ENCODE measurements at regions not wholly inside any gene's neighbourhood (a gene's known extent, or its start where the extent isn't known, plus 50 kb on each side); places are given as distances from the start of the nearest gene placed in this dataset.
A peak's percentile ranks its signal among the peaks of the same experiment; 100 is the strongest.

DNA sequence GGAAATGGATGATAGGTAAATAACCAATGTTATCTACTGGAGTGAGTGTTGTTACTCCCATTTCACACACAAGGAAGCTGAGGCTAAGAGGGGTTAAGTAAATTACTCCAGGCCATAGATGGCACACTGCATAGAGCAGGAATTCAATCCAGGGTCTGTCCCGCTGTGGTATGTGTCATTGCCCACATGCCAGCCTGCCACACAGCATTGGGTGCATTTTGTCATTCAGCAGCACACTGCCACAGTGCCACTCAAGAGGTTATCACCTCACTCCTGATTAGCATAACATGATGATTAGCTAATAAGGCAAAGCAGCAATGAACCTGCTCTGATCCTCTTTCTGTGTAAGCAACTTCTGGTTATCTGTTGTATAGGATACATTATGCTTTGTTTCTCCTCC is 157.4 kb upstream of the CTNNB1 start:
- DNase-seq (ENCODE audit: low read depth): no peak

DNA sequence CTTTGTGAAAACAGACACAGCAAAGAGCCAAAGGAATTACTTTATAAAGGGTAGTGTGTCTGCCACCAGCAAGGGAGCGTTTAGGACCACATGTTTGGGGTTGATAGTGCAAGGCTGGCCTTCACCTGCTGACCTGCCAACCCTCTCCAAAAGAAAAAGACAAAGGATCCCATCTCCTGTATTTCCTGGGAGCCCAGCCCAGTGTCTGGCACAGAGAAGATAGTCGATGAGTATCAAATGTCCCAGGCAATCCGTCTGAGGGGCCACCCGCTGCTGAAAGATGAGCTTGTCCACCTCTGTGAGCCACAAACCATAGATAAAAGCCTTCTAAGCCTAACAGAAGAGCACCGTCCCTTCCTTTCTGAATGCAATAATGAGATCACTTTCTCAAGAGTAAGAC is 154.8 kb upstream of the CTNNB1 start:
- DNase-seq (ENCODE audit: low read depth): no peak

DNA sequence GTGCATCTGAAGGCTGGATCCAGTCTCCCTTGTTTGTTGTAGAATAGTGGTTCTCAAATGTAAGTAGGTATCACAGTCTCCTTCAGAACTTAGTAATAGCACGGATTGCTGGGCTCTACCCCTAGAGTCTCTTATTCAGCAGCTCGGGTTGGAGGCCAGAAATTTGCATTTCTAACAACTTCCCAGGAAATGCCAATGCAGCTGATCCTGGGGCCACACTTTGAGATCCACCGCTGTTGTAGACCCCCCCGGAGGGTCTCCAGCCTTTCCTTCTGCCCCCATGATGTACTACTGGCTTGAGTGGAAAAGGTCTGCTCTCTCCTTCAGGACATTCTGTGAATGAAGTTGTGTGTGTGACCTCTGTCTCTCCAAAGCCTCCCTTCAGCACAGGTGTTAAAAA is 153.8 kb upstream of the CTNNB1 start:
- no peak for DNase-seq (ENCODE audit: low read depth)

DNA sequence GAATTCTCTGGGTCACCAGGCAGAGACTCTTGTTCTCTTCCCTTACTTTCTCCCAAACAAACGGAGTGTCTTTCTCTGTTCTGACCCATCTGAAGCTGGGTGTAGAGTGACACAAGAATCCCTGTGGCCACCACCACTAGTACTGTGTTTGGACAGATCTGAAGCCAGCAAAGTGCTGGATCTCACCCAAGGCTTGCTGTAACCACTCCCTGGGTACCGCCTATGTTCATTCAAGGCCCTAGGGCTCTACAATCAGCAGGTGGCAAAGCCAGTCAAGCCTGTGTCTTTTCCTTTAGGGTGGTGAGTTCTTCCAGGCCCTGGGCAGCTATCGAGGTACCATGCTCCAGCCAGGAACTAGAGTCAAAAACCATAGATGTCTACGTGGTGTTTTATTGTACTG is 149.2 kb upstream of the CTNNB1 start:
- no peak for DNase-seq (ENCODE audit: low read depth)

DNA sequence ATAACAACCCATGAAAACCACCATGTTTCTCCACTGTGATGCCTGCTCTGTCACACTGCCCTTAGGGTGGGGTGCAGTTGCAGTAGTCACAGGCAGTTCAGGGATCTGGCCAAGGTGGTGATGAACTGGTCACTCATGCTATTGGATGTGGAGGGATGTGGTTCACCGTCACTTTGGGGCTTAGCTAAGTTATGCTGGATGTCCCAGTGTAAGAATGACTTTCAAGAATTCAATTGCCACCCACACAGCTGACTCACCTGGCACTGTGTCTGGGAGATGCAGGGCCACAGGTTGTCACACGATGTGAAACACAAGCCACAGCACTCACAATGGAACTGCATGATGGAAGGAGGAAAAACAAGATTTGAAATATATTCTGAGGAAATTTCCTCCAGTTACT is 146.1 kb upstream of the CTNNB1 start:
- DNase-seq (ENCODE audit: low read depth): no peak

DNA sequence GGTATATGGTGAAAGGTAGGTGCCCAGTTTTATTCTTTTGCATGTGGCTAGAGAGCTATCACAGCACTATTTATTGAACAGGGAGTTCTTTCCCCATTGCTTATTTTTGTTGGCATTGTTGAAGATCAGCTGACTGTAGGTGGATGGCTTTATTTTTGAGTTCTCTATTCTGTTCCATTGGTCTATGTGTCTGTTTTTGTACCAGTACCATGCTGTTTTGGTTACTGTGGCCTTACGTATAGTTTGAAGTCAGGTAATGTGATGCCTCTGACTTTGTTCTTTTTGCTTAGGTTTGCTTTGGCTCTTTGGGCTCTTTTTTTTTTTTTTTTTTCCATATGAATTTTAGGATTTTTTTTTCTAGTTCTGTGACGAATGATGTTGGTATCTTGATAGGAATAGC is 139.2 kb upstream of the CTNNB1 start:
- no peak for DNase-seq (ENCODE audit: low read depth)

DNA sequence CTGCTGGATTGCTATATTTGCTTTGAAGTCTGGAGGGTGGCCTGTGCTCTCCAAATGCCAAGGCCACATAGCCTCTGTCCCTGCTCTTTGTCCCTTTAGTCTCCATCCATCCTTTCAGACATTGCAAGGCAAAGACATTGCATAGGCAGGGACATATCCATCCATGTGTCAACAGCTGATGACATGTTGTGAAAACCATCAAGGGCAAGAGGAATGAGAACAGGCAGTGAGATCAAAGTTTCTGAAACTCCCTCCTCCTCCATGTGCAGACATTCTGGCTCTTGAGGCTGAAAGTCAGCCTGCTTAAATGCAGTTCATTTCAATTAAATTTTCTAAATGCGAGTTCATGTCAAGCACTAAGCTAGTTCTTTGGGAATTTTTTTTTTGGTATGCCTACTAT is 135.2 kb upstream of the CTNNB1 start:
- no peak for DNase-seq (ENCODE audit: low read depth)

DNA sequence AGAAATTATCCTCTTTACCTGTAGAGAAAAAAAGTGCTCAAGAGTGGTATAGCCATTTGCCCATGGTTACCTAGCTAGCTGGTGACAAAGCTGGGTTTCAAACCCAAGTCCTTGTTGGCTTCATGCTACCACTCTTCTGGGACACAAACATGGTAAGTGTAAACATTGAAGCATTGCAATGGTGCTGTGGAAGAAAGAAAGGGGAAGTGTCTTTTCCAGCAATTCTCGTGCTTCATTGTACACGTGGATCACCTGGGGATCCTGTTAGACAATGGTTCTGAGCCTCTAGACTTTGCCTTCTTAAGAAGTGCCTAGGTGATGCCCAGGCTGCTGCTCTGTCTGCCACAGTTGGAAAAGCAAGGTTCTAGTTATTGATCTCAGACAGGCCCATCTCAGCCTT is 134.8 kb upstream of the CTNNB1 start:
- DNase-seq (ENCODE audit: low read depth): no peak

DNA sequence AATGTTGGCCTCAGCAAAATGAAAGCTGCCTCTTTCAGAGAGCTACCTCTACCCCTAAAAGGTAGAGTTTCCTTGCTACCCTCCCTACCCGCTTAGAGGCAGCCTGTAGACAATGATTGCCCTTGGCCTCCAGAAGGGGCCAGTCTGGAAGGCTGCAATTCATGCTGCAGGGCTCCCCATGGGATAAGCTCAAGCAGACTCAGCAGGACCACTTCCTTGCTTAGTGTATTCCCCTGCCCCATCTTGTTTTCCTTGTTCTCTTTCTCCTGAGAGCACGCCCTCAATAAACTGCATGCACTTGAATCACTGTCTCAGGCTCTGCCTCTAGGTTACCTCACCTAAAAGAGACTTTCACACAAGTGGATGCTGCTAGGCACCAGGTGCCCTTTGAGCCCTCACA is 134.0 kb upstream of the CTNNB1 start:
- DNase-seq (ENCODE audit: low read depth): no peak

DNA sequence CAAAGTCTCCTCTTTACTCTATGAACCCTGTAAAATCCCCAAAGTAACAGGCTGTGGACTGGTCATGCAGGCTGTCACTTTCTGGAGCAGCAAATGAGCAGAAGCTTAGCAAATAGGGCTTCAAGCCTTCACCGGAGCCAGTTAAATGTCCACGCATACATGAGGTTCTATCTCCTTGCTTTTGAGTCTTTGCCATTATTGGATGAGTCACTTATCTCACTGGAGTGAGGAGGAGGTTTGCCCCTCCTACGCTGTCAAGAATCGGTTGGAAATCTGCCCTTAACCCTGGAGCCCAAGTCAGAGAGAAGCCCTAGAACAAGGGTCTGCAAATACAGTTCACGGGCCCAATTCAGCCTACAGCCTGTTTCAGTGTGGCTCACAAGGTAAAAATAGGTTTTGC is 126.1 kb upstream of the CTNNB1 start:
- peak; percentile 13 for DNase-seq (ENCODE audit: low read depth)

DNA sequence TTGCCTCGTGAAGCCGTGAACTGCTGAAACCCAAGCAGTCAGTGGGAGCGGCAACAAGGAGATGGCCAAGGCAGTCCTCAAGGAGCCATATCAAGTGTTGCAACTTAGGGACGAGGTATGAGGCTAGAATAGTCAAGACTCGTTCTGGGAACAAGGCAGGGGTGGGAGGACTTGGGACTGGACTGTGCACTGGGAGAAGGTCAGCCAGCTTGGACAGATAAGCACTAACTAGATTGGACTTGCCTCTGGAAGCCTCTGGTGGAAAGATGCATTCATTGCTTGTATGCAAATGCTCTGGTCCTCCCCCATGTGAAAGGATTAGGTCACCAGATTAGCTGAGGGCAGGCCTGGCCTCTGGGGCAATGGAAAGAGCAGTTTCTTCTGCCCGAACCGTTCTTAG is 123.3 kb upstream of the CTNNB1 start:
- DNase-seq (ENCODE audit: low read depth): peak; percentile 1

DNA sequence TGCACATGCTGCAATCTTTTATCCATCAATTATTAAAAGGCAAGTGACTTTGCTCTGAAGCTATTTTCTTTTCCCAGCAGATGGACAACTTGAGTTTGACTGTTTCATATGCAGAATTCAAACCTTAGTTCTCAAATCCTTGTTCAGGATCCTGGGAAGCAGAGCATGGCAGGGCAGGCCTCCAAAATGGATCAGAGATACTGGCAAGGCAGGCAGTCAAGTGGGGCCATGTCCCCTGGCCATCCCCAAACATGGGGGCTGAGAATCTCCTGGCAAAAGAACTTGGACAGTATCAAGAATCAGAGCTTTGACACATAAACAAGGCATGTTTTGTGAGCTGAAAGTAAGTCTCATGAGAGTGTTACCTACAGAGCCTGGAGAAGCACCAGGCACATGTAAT is 122.9 kb upstream of the CTNNB1 start:
- no peak for DNase-seq (ENCODE audit: low read depth)

DNA sequence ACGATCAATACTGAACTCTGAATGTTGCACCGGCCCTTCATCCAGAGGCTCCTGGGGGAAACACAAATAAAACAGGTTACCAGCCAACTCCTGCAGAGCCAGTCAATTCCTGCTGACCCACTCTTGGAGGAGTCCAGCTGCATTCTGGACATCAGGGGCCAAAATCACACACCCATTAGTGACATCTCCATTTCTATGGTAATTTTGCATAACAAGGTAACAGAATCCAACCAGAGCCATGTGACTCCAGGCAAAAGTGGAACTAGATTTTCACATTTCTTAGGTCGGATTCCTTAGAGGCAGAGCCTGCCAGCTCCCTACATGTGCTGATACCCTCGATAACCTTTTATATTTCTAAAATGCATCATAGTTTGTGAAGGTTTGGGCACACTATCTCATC is 119.2 kb upstream of the CTNNB1 start:
- no peak for DNase-seq (ENCODE audit: low read depth)

DNA sequence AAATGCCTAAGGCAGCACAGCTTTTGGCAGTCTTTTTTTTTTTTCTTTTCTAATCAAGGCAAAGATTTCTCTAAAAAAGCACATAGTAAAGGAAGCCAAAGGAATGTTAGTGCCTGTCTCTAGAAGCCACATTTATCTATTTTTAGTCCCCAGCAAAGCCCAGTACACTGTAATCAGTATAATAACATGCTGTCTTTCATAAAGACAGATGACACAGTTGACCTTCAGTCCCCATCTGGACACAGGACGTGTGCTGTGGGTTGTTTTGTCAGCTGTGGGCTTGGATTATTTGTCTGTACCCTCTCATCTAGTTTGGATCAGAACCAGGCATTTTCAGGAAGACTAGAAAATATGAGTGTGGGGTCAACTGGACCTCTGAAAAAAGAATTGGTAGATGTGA is 110.4 kb upstream of the CTNNB1 start:
- DNase-seq (ENCODE audit: low read depth): no peak

DNA sequence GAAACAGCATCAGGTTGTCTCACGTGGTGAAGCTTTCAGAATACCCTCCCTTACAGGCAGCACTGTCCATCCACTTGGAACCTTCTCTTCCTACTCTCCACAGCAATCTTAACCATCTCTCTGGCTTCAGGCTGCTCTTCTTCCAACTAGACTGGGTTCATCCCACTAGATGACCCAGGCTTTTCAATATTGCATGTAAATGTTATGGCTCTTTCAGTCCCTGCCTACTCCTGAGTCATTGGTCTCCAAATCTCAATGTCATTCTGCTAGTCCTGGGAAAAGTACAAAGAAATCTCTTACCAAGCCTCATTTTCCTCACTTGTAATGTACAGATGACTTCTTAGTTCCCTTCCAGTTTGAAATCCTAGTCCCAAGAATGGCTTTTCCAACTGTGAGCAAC is 109.7 kb upstream of the CTNNB1 start:
- DNase-seq (ENCODE audit: low read depth): no peak

DNA sequence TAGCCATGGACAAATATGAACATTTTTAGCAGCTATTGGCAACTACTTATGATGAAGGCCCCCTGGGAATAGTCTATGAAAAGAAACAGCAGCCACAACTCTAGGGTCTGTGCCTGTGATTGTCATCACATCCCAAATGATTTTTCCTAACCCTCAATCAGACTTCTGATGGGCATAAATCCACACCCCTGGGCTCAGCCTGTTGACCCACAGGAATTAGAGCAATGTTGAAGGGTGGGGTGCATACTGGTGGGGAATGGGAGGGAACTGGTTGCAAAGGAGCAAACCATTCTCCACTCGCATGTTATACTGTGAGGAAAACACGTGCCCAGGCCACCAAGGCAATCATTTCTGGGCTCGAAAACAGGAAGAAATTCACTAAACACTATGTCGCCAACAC is 106.5 kb upstream of the CTNNB1 start:
- no peak for DNase-seq (ENCODE audit: low read depth)

DNA sequence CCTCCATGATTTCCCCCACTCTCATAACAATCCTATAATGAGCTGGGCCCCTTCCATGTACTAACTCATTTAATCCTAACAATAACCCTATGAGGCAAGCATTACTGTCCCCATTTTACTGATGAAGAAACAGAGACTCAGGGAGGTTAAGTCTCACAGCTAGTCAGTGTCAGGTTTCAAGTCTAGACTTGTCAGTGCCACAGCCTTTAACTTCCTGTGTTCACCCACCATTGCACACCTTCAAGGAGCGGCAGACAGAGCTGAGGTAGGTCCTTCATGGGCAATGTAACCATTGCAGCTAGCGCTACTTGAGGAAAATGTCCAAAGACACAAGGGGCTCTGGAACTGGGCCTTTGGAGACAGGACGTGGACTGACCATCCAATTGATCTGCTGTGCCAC is 105.8 kb upstream of the CTNNB1 start:
- no peak for DNase-seq (ENCODE audit: low read depth)

DNA sequence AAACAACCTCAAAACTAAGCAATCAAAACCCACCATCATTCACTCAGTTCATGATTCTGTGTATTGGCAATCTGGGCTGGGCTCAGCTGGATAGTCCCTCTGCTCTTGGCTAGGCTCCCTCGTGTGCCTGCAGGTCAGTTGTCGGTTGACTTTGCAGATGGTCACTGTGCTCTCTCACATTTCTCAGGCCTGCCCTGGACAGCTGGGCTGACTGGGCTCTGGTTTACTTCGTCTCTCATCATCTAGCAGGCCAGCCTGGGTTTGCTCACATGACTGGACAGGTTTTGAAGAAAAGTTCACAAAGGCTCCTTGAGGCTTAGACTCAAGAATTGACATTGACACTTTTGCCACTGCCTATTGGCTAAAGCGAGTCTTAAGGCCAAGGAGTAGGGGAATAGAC is 105.0 kb upstream of the CTNNB1 start:
- no peak for DNase-seq (ENCODE audit: low read depth)

DNA sequence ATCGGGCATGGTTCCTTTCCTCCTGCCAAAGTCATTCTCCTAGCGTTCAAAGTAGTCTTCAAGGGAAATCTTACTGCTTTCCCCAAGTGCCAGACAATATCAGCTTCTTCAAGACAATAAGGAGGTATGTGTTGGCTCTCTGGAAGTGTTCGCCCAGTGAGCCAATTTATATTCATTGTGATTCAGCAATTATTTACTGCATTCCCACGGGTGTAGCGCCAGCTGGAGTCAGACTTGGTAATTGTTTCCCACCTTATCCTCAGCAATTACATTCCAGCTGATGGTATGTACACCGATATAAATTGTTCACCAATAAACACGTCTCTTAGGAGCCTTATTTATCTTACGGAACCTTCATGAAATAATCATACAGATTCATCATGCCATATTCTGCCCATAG is 103.6 kb upstream of the CTNNB1 start:
- DNase-seq (ENCODE audit: low read depth): no peak

DNA sequence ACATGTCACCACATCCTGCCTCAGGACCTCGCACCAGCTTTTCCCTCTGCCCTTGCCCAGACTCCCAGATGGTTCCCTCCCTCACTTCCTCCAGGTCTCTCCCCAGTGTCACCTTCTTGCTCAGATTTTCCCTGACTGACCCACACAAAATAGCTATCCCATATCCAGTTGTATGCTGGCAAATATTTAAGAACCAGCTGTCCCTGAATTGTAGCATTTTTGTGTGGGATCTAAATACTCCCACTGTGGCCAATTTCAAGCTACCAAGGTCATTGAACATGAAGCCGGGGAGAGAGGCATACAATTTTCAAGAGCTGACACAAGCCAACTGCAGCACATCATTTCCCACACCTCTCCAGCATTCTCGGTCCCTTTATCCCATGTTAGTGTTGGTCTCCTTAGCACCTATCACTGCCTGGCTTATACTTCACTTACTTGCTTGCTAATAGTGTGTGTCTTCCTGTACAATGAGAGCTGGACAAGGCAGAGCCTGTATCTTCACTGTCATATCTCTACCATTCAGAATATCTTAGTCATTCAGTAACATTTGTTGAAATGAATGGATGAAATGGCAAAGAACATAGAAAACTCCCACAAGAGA is 101.3 kb upstream of the CTNNB1 start:
- no peak for DNase-seq (ENCODE audit: low read depth)

DNA sequence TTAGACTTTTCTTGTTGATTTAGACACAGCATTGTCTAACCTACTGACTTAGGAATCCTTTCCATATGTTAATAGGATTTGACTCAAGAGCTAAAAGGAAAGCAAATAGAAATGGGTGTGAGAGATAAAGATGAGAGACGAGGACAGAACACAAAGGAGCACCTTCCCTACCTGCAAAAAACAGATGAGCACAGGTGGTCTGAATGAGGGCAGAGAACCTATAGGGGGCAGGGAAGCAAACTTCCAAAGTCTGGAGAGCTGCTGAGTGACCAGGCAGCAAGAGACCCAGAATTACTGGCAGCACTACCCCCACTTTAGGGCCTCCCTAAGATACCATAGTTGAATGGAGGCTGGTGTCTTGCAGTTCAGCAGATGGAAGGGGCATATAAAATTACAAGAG is 98.1 kb upstream of the CTNNB1 start:
- DNase-seq (ENCODE audit: low read depth): no peak

DNA sequence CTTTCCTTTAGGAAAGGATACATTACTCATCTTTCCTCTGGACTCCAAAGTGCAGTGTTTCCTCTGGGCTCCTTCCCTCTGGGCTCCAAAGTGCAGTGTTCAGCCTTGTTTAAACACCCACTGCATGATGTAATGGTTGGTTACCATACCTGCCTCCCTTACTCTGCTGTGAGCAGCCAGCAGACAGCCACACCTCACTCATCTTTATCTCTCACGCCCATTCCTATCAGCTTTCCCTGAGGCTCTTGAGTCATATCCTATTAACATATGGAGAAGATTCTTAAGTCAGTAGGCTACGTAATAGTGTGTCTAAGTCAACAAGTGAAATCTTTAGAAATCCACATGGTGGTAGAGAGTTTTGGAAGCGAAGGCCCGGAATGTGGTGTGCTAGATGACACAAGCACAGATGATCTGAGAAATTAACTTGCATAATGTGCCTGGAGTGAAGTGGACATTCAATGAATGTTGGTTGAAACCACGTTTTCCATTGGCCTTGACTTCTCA is 97.2 kb upstream of the CTNNB1 start:
- no peak for DNase-seq (ENCODE audit: low read depth)

DNA sequence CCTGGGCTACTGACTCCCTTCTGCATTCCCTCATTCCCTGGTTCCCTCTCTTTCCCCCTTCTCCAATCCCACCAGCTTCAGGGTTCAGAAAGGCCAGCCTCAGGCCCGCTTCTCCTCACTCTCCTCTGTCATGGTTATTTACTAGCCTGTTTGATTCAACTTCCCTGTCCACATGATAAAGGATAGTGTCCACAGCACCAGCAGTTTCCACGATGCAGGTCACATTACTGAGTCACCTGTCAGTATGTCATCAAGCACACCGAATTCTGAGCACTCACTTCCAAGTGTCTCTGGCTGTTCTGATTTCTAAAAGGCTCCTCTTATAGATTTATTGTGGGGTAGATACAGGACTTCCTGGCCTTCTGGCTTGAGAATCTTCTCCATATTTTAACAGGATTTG is 96.6 kb upstream of the CTNNB1 start:
- DNase-seq (ENCODE audit: low read depth): no peak

DNA sequence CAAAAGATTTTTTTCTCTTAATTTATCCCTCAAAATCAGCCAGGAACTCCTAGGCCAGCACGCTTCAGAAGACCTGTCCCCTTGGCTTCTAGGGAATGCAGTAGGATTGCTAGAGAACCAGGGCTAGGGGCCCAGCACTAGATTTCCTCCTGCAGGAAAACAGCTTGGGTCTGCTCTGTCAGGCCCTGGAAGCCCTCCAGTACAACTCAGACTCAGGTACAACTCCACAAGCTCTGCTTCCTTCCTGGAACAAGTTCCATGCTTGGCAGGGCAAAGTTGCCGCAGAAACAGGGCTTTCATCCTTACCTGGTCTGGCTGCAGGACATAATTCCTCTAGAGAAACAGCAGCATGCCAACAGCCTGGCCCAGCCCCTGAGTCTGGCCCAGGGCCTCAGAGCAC is 96.1 kb upstream of the CTNNB1 start:
- no peak for DNase-seq (ENCODE audit: low read depth)

DNA sequence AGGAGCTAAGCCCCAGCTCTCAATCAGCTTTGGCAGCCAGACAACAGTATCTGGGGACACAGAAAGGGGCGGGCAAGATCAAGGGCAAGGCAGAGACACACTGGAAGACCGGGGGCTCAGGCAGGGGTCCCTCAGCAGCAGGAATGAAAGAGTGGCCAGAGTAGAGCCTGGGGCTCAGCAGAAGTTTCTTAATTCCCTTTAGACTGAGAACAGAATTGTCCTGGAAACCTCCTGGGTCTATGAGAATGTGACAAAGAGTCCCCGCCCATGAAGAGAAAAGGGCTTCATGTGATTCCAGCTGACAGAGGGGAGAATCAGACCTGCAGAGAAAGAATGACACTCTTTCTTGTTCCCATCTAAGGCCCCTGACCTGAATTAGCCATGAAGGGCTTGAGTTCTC is 95.2 kb upstream of the CTNNB1 start:
- no peak for DNase-seq (ENCODE audit: low read depth)
